ENCODE measurements at regions not wholly inside any gene's neighbourhood (a gene's known extent, or its start where the extent isn't known, plus 50 kb on each side); places are given as distances from the start of the nearest gene placed in this dataset.

DNA sequence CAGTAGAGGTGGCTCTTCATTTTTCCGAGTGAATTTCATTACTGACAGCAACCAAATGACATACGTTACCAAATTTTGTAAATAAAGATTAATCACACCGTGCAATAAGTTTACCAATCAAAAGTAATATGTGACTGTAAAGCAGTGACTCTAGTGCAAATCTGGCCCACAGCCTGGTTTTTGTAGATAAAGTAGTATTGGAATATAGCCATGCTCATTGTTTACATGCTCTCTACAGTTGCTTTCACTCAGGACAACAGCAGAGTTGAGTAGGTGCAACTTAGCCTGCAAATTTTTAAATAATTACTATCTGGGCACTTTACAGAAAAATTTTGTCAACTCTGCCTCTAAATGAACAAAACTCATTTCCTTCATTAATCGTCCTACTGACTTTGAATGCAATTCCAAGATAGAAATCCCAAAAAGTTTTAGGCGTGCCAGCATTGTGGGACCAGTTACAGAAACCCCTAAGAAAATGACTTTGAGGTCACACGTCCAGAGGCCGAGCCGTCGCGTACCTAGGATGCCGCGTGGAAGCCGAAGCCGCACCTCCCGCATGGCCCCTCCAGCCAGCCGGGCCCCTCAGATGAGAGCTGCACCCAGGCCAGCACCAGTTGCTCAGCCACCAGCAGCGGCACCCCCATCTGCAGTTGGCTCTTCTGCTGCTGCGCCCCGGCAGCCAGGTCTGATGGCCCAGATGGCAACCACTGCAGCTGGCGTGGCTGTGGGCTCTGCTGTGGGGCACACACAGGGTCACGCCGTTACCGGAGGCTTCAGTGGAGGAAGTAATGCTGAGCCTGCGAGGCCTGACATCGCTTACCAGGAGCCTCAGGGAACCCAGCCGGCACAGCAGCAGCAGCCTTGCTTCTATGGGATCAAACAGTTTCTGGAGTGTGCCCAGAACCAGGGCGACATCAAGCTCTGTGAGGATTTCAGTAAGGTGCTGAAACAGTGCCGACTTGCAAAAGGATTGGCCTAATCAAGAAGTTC is 180.7 kb upstream of the TLE4 start:
- TF ChIP-seq, protein P1, sequence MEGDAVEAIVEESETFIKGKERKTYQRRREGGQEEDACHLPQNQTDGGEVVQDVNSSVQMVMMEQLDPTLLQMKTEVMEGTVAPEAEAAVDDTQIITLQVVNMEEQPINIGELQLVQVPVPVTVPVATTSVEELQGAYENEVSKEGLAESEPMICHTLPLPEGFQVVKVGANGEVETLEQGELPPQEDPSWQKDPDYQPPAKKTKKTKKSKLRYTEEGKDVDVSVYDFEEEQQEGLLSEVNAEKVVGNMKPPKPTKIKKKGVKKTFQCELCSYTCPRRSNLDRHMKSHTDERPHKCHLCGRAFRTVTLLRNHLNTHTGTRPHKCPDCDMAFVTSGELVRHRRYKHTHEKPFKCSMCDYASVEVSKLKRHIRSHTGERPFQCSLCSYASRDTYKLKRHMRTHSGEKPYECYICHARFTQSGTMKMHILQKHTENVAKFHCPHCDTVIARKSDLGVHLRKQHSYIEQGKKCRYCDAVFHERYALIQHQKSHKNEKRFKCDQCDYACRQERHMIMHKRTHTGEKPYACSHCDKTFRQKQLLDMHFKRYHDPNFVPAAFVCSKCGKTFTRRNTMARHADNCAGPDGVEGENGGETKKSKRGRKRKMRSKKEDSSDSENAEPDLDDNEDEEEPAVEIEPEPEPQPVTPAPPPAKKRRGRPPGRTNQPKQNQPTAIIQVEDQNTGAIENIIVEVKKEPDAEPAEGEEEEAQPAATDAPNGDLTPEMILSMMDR (IDR thresholded peaks at IDR 0.05; ENCODE audit: insufficient read depth, missing control alignments), result no peak
- FAIRE-seq (no peak), DNase-seq (ENCODE audit: insufficient read length, low spot score) (no peak)

DNA sequence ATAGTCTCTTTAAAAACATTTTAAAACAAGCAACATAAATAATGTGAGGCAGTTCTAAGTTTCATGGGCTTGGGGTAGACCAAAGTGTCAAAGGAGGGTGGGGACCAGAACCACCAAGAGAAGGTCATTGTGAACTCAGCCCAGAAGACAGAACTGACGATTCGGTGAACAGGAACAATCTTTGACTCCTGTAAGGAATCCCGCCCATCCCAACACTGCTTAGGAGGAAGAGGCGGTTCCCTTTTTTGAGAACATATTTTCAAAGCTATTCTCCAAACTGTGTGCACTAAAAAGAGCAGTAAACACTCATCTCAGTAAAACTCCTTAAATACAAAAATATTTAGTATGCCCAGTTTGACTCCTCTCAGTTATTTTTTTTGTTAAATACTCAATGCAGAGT is 176.5 kb upstream of the TLE4 start:
- no peak for DNase-seq (ENCODE audit: insufficient read length, low spot score)
- TF ChIP-seq, protein P1 (IDR thresholded peaks at IDR 0.05; ENCODE audit: insufficient read depth, missing control alignments), result no peak
- no peak for FAIRE-seq

DNA sequence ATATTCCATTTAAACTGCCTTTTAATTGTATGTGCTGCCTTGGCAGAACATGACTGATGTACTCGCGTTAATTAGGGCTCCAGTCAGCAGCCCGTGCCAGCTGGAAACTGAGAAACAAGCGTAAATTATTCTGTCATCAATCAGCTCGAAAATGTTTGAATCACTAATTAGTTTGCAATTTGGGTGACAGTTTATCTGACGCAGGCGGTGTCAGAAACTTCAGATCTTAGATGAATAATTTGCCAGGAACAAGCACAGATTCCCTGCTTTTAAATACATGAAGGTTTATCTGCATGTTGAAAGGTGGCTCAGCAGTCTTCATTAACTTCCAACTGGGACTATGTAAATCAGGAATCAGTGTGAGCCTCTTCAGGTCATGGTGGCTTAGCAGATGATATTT is 176.0 kb upstream of the TLE4 start:
- TF ChIP-seq, protein P1 (IDR thresholded peaks at IDR 0.05; ENCODE audit: insufficient read depth, missing control alignments), result no peak
- DNase-seq (ENCODE audit: insufficient read length, low spot score) (no peak), FAIRE-seq (no peak)

DNA sequence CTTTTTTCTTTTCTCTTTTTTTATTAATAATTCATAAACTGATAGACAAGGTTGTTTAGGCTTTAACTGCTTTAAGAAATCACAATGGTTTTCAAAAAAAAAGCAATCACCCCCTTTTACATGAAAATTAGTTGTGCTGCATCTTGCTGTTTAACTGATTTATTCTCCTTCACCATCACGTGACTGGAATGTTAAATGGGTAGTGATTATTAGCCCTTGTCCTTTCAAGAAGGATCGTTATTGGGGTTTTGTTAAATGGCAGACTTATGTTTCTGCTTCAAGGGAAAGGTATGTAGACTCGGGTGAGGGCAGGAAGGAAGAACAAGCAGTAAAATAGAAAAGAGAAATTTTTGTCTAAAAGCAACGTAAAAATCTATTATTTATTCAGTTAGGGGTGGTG is 175.6 kb upstream of the TLE4 start:
- DNase-seq (ENCODE audit: insufficient read length, low spot score), result no peak
- TF ChIP-seq, protein P1 (IDR thresholded peaks at IDR 0.05; ENCODE audit: insufficient read depth, missing control alignments), result no peak

DNA sequence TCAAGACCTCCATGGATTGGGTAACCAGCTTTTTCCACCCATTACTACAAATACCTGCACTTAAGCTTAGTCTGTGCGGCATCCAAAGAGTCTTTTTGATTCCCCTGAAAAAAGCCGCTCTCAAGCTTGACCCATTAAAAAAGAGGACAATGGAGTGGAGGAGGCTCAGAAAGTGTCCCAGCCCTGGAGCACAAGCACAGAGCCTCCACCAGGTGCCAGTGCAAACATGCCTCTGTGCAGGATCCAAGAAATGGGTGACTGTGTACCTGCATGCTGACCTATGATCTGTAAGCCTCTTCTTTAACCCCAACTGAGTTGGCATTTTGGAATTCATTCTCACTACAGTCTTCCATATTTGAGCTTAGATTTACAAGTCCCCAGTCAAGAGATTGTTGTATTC is 168.3 kb upstream of the TLE4 start:
- DNase-seq (ENCODE audit: insufficient read length, low spot score) (no peak), FAIRE-seq (no peak)
- TF ChIP-seq, protein P1 (IDR thresholded peaks at IDR 0.05; ENCODE audit: insufficient read depth, missing control alignments), result no peak

More for the DNA sequence above, 175.6 kb upstream of the TLE4 start:
- no peak for FAIRE-seq

DNA sequence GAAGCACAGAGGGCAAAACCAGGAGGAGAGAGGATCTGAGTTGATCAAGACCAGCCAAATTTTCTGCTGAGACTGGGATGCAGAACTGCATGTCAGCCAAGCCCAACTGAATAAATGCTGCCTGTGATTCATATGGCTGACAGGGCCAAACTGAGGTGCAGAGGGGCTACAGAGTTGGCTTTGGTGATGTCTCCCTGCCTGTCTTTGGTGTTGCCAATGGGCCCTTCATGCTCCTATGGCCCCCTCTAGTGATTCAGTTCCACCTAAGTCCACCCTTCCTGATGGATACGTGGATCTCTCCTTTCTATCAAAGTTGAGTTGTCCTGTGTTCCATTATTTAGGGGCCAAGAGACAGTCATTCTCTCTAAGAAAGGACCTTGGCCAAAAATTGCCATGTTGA is 163.6 kb upstream of the TLE4 start:
- FAIRE-seq (no peak), DNase-seq (ENCODE audit: insufficient read length, low spot score) (no peak)
- TF ChIP-seq, protein P1 (IDR thresholded peaks at IDR 0.05; ENCODE audit: insufficient read depth, missing control alignments), result no peak

DNA sequence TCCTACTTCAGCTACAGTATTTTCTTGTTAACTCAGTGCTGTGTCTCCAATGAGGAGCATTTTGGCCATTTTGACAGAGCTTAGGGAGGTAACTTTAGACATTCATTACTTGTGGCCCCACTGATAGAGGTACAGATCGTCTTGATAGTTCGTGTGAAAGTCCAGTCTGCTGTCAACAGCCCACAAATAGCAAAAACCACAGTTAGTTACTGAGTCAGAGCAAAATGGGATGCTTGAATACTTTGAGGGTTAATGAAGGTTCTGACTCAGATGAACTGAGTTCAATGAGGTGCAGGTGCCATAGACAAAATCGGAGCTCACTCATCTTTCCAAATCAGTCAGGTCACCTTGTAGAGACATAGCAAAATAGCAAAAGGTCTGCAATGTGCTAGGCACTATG is 163.1 kb upstream of the TLE4 start:
- no peak for FAIRE-seq
- no peak for DNase-seq (ENCODE audit: insufficient read length, low spot score)
- TF ChIP-seq, protein P1 (IDR thresholded peaks at IDR 0.05; ENCODE audit: insufficient read depth, missing control alignments), result no peak

Measured in D721Med (cell line).